Mesenchymal stem cell (in vitro differentiated cells and primary cell): ENCODE measurements at regions not wholly inside any gene's neighbourhood (a gene's known extent, or its start where the extent isn't known, plus 50 kb on each side); places are given as distances from the start of the nearest gene placed in this dataset.

ENCODE experiments used
- DNase-seq: peaks from one replicate; pipeline ENCODE4 v3.0.0-alpha.2; 2013
- H2AFZ ChIP-seq: one replicate; pipeline ENCODE4 v1.6.1; 2013; ENCODE audit warnings: low read depth, mild to moderate bottlenecking, control low read depth, inconsistent platforms, low read length, moderate library complexity
- H2AK5ac ChIP-seq: 2 replicates; pipeline ENCODE4 v1.6.1; 2013; ENCODE audit warnings: low read length, moderate library complexity, mild to moderate bottlenecking, inconsistent platforms; ENCODE audit not compliant: severe bottlenecking
- H2BK120ac ChIP-seq: one replicate; pipeline ENCODE4 v1.6.1; 2013; ENCODE audit warnings: low read depth, mild to moderate bottlenecking, inconsistent platforms, low read length, moderate library complexity
- H2BK12ac ChIP-seq, 2 experiments: one replicate each; pipeline ENCODE4 v1.6.1; 2013; ENCODE audit warnings: inconsistent platforms in 2 of 2, low read length in 2 of 2, mild to moderate bottlenecking in 2 of 2, moderate library complexity in 2 of 2, control low read depth in 1 of 2
- H2BK15ac ChIP-seq: one replicate; pipeline ENCODE4 v1.6.1; 2013; ENCODE audit warnings: mild to moderate bottlenecking, low read depth, inconsistent platforms; ENCODE audit not compliant: poor library complexity, severe bottlenecking
- H2BK5ac ChIP-seq: 2 replicates; pipeline ENCODE4 v1.6.1; 2013; ENCODE audit warnings: low read depth, mild to moderate bottlenecking, low read length, control low read depth, inconsistent platforms; ENCODE audit not compliant: poor library complexity, severe bottlenecking
- H3K14ac ChIP-seq, 2 experiments: one replicate each; pipeline ENCODE4 v1.6.1; 2013; ENCODE audit warnings: inconsistent platforms in 2 of 2, low read length in 2 of 2, control low read depth in 1 of 2, mild to moderate bottlenecking in 1 of 2, moderate library complexity in 1 of 2
- H3K18ac ChIP-seq, 2 experiments: one replicate each; pipeline ENCODE4 v1.6.1; 2013; ENCODE audit warnings: inconsistent platforms in 2 of 2, low read length in 2 of 2, control low read depth in 1 of 2, low read depth in 1 of 2, mild to moderate bottlenecking in 1 of 2
- H3K23ac ChIP-seq, 2 experiments: one replicate each; pipeline ENCODE4 v1.6.1; 2013; ENCODE audit warnings: inconsistent platforms in 2 of 2, low read length in 2 of 2, mild to moderate bottlenecking in 2 of 2, moderate library complexity in 2 of 2, control low read depth in 1 of 2
- H3K27ac ChIP-seq: 2 replicates; pipeline ENCODE4 v1.5.1; 2013; ENCODE audit warnings: mild to moderate bottlenecking, moderate library complexity, low read length, control low read depth, inconsistent platforms; ENCODE audit not compliant: poor library complexity, severe bottlenecking
- H3K27me3 ChIP-seq, 2 experiments: 2 replicates each; pipeline versions ENCODE4 v1.6.1 to v1.7.0; 2013; ENCODE audit warnings: low read length in 2 of 2, mild to moderate bottlenecking in 2 of 2, moderate library complexity in 2 of 2, control low read depth in 1 of 2, inconsistent platforms in 1 of 2; ENCODE audit not compliant: control insufficient read depth in 1 of 2, insufficient read depth in 1 of 2
- H3K36me3 ChIP-seq, 2 experiments: 2 replicates each; pipeline versions ENCODE4 v1.6.1 to v1.7.0; 2013; ENCODE audit warnings: low read length in 2 of 2, control low read depth in 1 of 2, inconsistent platforms in 1 of 2, low read depth in 1 of 2, mild to moderate bottlenecking in 1 of 2; ENCODE audit not compliant: insufficient read depth in 2 of 2, control insufficient read depth in 1 of 2
- H3K4ac ChIP-seq, 2 experiments: one replicate each; pipeline ENCODE4 v1.6.1; 2013; ENCODE audit warnings: inconsistent platforms in 2 of 2, low read length in 2 of 2, mild to moderate bottlenecking in 2 of 2, moderate library complexity in 2 of 2, control low read depth in 1 of 2, low read depth in 1 of 2
- H3K4me1 ChIP-seq: 2 replicates; pipeline ENCODE4 v1.6.1; 2013; ENCODE audit warnings: low read depth, low read length, control low read depth; ENCODE audit not compliant: control insufficient read depth, insufficient read depth
- H3K4me2 ChIP-seq: 2 replicates; pipeline ENCODE4 v1.6.1; 2013; ENCODE audit warnings: low read length, mild to moderate bottlenecking, inconsistent platforms; ENCODE audit not compliant: poor library complexity, severe bottlenecking
- H3K4me3 ChIP-seq, 2 experiments: 2 replicates each; pipeline versions ENCODE4 v1.5.1 to v1.7.0; 2013; ENCODE audit warnings: low read length in 2 of 2, mild to moderate bottlenecking in 2 of 2, control low read depth in 1 of 2, low read depth in 1 of 2; ENCODE audit not compliant: insufficient read depth in 1 of 2
- H3K79me1 ChIP-seq: replicated peaks from 2 replicates; pipeline ENCODE4 v1.6.1; 2013; ENCODE audit warnings: mild to moderate bottlenecking, control low read depth, low read length, inconsistent platforms; ENCODE audit not compliant: poor library complexity, severe bottlenecking
- H3K9ac ChIP-seq: 2 replicates; pipeline ENCODE4 v1.7.0; 2013; ENCODE audit warnings: mild to moderate bottlenecking, low read length, moderate library complexity
- H3K9me3 ChIP-seq: 2 replicates; pipeline ENCODE4 v1.7.0; 2013; ENCODE audit warnings: mild to moderate bottlenecking, low read length; ENCODE audit not compliant: control insufficient read depth
- H4K8ac ChIP-seq: one replicate; pipeline ENCODE4 v1.6.1; 2013; ENCODE audit warnings: inconsistent platforms, mild to moderate bottlenecking, low read length, moderate library complexity
- H4K91ac ChIP-seq: one replicate; pipeline ENCODE4 v1.6.1; 2013; ENCODE audit warnings: mild to moderate bottlenecking, low read length, inconsistent platforms
- WGBS: methylation state at CpG from one replicate; pipeline ENCODE4 v1.1.7; 2013; ENCODE audit warnings: mixed read lengths; 5-methylcytosine and 5-hydroxymethylcytosine counted together

GRCh38 chr6:81689580-81689979 is 62.9 kb downstream of the TENT5A start:
- H2BK12ac ChIP-seq: no peak overlapping the region
- H4K8ac ChIP-seq: no peak overlapping the region
- no peak overlapping the region for H3K4me3 ChIP-seq
- H2AFZ ChIP-seq: no peak overlapping the region
- no peak overlapping the region for H3K4me2 ChIP-seq
- H3K14ac ChIP-seq: no peak overlapping the region
- no peak overlapping the region for H2AK5ac ChIP-seq
- no peak overlapping the region for H4K91ac ChIP-seq
- H2BK5ac ChIP-seq: no peak overlapping the region
- no peak overlapping the region for H3K4ac ChIP-seq
- no peaks in the 10 kb centered on the region for H3K36me3 ChIP-seq
- 100% methylated on average over 3 of the region's 3 CpGs for WGBS
- no peak overlapping the region for H2BK15ac ChIP-seq
- H3K79me1 ChIP-seq: no peaks in the 10 kb centered on the region
- no peaks in the 10 kb centered on the region for H3K27me3 ChIP-seq
- H3K9me3 ChIP-seq: no peaks in the 10 kb centered on the region
- no peak overlapping the region for H3K27ac ChIP-seq
- no peak for DNase-seq
- H3K23ac ChIP-seq: no peak overlapping the region
- no peak overlapping the region for H3K9ac ChIP-seq
- H2BK120ac ChIP-seq: no peak overlapping the region
- H3K4me1 ChIP-seq: no peaks in the 10 kb centered on the region
- no peak overlapping the region for H3K18ac ChIP-seq

DNA sequence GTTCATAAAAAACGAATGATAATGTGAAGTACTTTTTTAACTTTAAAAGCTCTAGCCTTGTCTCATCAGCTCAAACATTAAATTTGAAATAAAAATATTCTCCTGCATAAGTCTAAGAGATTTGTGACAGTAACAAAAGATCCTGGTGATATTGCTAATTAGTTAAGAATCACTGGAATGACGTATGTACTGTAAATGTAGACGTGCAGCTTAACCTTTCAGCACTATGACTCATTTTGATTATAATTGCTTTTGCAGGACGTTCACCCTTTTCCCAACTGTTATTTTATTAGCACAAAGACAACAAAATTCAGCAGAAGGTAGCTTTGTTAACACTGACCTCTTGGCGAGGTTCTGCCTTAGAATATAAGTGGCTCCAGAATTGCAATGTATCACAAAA is 68.6 kb downstream of the TENT5A start:
- Histone ChIP-seq H3K18ac (no peak overlapping the region), H4K91ac (no peak overlapping the region), H3K79me1 (no peaks in the 10 kb centered on the region), H3K4me2 (no peak overlapping the region), H3K14ac (no peak overlapping the region), H2BK12ac (no peak overlapping the region), H2AK5ac (no peak overlapping the region), H4K8ac (no peak overlapping the region), H3K4me1 (no peaks in the 10 kb centered on the region), H3K27ac (no peak overlapping the region), H3K4ac (no peak overlapping the region), H2AFZ (no peak overlapping the region), H3K23ac (no peak overlapping the region), H2BK120ac (no peak overlapping the region), H3K36me3 (no peaks in the 10 kb centered on the region), H2BK5ac (no peak overlapping the region), H3K4me3 (no peak overlapping the region), H3K9ac (no peak overlapping the region), H2BK15ac (no peak overlapping the region), H3K27me3 (no peaks in the 10 kb centered on the region), H3K9me3 (no peaks in the 10 kb centered on the region)
- 8% methylated on average over 4 of the region's 5 CpGs for WGBS
- DNase-seq: peak; percentile 54

DNA sequence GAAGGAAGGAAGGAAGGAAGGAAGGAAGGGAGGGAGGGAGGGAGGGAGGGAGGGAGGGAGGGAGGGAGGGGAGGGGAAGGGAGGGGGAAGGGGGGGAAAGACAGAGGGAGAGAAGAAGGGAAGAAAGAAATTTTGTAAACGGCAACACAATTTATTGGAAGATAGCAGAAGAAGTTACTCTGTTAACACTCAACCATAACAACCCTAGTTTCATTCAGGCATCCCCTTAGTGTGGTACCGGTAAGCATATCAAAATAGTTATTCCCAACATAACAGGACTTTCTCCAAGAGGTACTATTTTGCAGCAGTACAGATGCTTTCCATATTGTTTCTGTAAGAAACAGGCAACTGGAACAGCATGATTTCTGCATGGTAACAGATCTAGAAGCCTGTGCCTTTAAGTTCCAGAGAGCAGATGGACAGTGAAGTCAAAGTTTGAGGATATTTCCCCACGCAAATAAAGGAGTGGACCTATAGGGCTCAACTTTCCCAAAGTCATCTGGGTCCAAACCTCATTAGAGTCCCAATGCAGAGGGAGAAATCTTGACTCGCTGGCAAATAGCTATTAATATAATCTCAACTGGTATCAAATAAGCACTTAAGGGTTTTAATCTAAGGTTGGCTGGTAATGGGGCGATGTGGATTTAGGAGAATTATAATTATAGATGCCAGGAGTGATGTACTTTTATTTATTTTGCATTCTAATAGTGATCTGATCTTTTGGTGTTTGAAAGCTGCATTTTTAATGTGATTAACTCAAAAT is 69.4 kb downstream of the TENT5A start:
- H3K9ac ChIP-seq: no peak overlapping the region
- no peak overlapping the region for H2BK5ac ChIP-seq
- H3K4ac ChIP-seq: no peak overlapping the region
- H3K36me3 ChIP-seq: no peaks in the 10 kb centered on the region
- no peak overlapping the region for H3K4me3 ChIP-seq
- H3K14ac ChIP-seq: no peak overlapping the region
- no peak overlapping the region for H2AK5ac ChIP-seq
- 96% methylated on average over 3 of the region's 5 CpGs for WGBS
- H3K9me3 ChIP-seq: no peaks in the 10 kb centered on the region
- H2BK120ac ChIP-seq: no peak overlapping the region
- H2BK15ac ChIP-seq: no peak overlapping the region
- no peak overlapping the region for H4K8ac ChIP-seq
- no peak overlapping the region for H3K23ac ChIP-seq
- no peak for DNase-seq
- no peaks in the 10 kb centered on the region for H3K27me3 ChIP-seq
- H3K4me1 ChIP-seq: no peaks in the 10 kb centered on the region
- no peak overlapping the region for H3K4me2 ChIP-seq
- no peak overlapping the region for H2AFZ ChIP-seq
- H3K79me1 ChIP-seq: no peaks in the 10 kb centered on the region
- no peak overlapping the region for H4K91ac ChIP-seq
- H2BK12ac ChIP-seq: no peak overlapping the region
- no peak overlapping the region for H3K18ac ChIP-seq
- H3K27ac ChIP-seq: no peak overlapping the region

- H4K8ac ChIP-seq: no peak overlapping the region
- no peak overlapping the region for H4K91ac ChIP-seq
- H3K9me3 ChIP-seq: no peaks in the 10 kb centered on the region
- no peak overlapping the region for H3K18ac ChIP-seq
- no peak overlapping the region for H3K4ac ChIP-seq
- no peak overlapping the region for H3K27ac ChIP-seq
- H3K4me2 ChIP-seq: no peak overlapping the region
- H2AFZ ChIP-seq: no peak overlapping the region
- H3K27me3 ChIP-seq: no peaks in the 10 kb centered on the region
- H3K4me3 ChIP-seq: no peak overlapping the region
- H3K79me1 ChIP-seq: no peaks in the 10 kb centered on the region
- no peak overlapping the region for H2BK5ac ChIP-seq
- no peak for DNase-seq
- H2BK120ac ChIP-seq: no peak overlapping the region
- H2AK5ac ChIP-seq: no peak overlapping the region
- H2BK12ac ChIP-seq: no peak overlapping the region
- no peak overlapping the region for H3K14ac ChIP-seq
- no peaks in the 10 kb centered on the region for H3K36me3 ChIP-seq
- H3K23ac ChIP-seq: no peak overlapping the region
- no peaks in the 10 kb centered on the region for H3K4me1 ChIP-seq
- no peak overlapping the region for H3K9ac ChIP-seq
- no peak overlapping the region for H2BK15ac ChIP-seq
These were observed 70.2 kb downstream of the TENT5A start for GRCh38 chr6:81682235-81682795.
